GM12865 (cell line): ENCODE measurements at regions not wholly inside any gene's neighbourhood (a gene's known extent, or its start where the extent isn't known, plus 50 kb on each side); places are given as distances from the start of the nearest gene placed in this dataset.

ENCODE experiments used
- DNase-seq: peaks from one replicate; pipeline ENCODE4 v3.0.0; 2010; ENCODE audit warnings: low read depth
- H3K4me3 ChIP-seq: 2 replicates; pipeline ENCODE4 v1.5.1; 2011; ENCODE audit warnings: mild to moderate bottlenecking, low read depth, low read length, control low read depth
- TF ChIP-seq, protein P1 (sequence below): IDR thresholded peaks from 2 replicates; pipeline ENCODE4 v1.5.1; 2011; ENCODE audit warnings: low read length, control low read depth, low read depth, inconsistent platforms; ENCODE audit not compliant: insufficient read depth; ENCODE audit errors: missing control alignments

- no peak overlapping the region for H3K4me3 ChIP-seq
- no peak for DNase-seq
- TF ChIP-seq, protein P1, sequence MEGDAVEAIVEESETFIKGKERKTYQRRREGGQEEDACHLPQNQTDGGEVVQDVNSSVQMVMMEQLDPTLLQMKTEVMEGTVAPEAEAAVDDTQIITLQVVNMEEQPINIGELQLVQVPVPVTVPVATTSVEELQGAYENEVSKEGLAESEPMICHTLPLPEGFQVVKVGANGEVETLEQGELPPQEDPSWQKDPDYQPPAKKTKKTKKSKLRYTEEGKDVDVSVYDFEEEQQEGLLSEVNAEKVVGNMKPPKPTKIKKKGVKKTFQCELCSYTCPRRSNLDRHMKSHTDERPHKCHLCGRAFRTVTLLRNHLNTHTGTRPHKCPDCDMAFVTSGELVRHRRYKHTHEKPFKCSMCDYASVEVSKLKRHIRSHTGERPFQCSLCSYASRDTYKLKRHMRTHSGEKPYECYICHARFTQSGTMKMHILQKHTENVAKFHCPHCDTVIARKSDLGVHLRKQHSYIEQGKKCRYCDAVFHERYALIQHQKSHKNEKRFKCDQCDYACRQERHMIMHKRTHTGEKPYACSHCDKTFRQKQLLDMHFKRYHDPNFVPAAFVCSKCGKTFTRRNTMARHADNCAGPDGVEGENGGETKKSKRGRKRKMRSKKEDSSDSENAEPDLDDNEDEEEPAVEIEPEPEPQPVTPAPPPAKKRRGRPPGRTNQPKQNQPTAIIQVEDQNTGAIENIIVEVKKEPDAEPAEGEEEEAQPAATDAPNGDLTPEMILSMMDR, result no peak
Measured at GRCh38 chr9:12448246-12448645, 244.9 kb upstream of the TYRP1 start.

DNA sequence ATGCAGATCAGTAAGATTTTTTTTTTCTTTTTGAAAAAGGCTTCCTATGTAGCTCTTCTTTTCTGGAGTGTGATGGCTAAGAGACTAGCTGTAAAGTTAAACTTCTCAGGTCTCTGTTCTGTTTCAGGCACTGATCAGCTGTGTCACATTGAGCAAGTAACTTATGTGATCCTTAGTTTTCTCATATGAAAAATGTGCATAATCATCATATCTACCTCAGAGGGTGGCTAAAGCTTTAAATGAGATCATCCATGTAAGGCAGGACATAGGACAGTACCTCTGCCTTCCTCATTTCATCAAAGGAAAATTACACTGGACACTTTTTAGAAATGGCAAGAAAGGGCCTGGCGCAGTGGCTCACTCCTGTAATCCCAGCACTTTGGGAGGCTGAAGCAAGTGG lies 235.9 kb upstream of the TYRP1 start:
- TF ChIP-seq, protein P1, result no peak
- H3K4me3 ChIP-seq, result no peak overlapping the region
- no peak for DNase-seq

GRCh38 chr9:12461763-12462460 lies 231.3 kb upstream of the TYRP1 start:
- no peak for DNase-seq
- TF ChIP-seq, protein P1, result no peak
- H3K4me3 ChIP-seq, result no peak overlapping the region

GRCh38 chr9:12462861-12463260 lies 230.3 kb upstream of the TYRP1 start:
- TF ChIP-seq, protein P1, result no peak
- no peak for DNase-seq
- no peak overlapping the region for H3K4me3 ChIP-seq

GRCh38 chr9:12463641-12464040 lies 229.5 kb upstream of the TYRP1 start:
- TF ChIP-seq, protein P1, result no peak
- no peak overlapping the region for H3K4me3 ChIP-seq
- no peak for DNase-seq

- no peak overlapping the region for H3K4me3 ChIP-seq
- DNase-seq, result no peak
- TF ChIP-seq, protein P1, result no peak
Measured at GRCh38 chr9:12464400-12464799, 228.8 kb upstream of the TYRP1 start.
